Heart left ventricle (tissue), 16 donors: ENCODE measurements at regions not wholly inside any gene's neighbourhood (a gene's known extent, or its start where the extent isn't known, plus 50 kb on each side); places are given as distances from the start of the nearest gene placed in this dataset.

Source experiments
- ATAC-seq, 4 donors: fragments of 200-7000 bp; cut with Tn5 transposase; one replicate each; pipeline ENCODE4 v1.9.1; 2020 to 2022; ENCODE audit warnings: moderate library complexity in 4 of 4, mild to moderate bottlenecking in 3 of 4, moderate number of reproducible peaks in 1 of 4
- DNase-seq, 5 donors: peaks; one replicate each; pipeline ENCODE4 v3.0.0-alpha.2; 2020
- H3K27ac ChIP-seq, 12 donors: fragments of 200-600 bp; sonication (generic) in 4 of 12; one replicate each; pipeline versions ENCODE4 v1.5.0 to v1.8.0; 2016 to 2022; ENCODE audit warnings: mild to moderate bottlenecking in 2 of 12
- H3K27me3 ChIP-seq, 9 donors: fragments of 200-600 bp; sonication (generic) in 2 of 9; one replicate each; pipeline versions ENCODE4 v1.5.1 to v1.8.0; 2016 to 2022; ENCODE audit warnings: mild to moderate bottlenecking in 3 of 9
- H3K36me3 ChIP-seq, 9 donors: fragments of 200-600 bp; sonication (generic) in 2 of 9; one replicate each; pipeline versions ENCODE4 v1.5.0 to v1.8.0; 2018 to 2022; ENCODE audit warnings: mild to moderate bottlenecking in 2 of 9
- H3K4me1 ChIP-seq, 12 donors: fragments of 200-600 bp; sonication (generic) in 4 of 12; one replicate each; pipeline versions ENCODE4 v1.5.0 to v1.8.0; 2016 to 2022; ENCODE audit warnings: mild to moderate bottlenecking in 3 of 12
- H3K4me3 ChIP-seq, 12 donors: fragments of 200-600 bp; sonication (generic) in 4 of 12; one replicate each; pipeline versions ENCODE4 v1.5.0 to v1.8.0; 2017 to 2022; ENCODE audit warnings: mild to moderate bottlenecking in 9 of 12, moderate library complexity in 4 of 12
- H3K9me3 ChIP-seq, 12 donors: fragments of 200-600 bp; sonication (generic) in 4 of 12; one replicate each; pipeline versions ENCODE4 v1.5.0 to v1.8.0; 2016 to 2022; ENCODE audit warnings: mild to moderate bottlenecking in 1 of 12
- POLR2A ChIP-seq, 2 donors: fragments of 450-650 bp; IDR thresholded peaks; one replicate each; pipeline ENCODE4 v1.6.1; 2017; ENCODE audit warnings: antibody characterized with exemption in 2 of 2, mild to moderate bottlenecking in 2 of 2, moderate library complexity in 2 of 2
- WGBS, 4 donors: extraction: QIAGEN DNeasy Blood & Tissue Kit in 2 of 4; methylation state at CpG; one replicate each; pipeline versions ENCODE4 v1.1.5 to v1.1.7; 2013 to 2018; 5-methylcytosine and 5-hydroxymethylcytosine counted together
- intact Hi-C, 10 donors: fragments of 100-400 bp; cut with DNase I; formaldehyde crosslinking; loops; one replicate each; pipeline versions ENCODE4 v1.11.1 to v1.14.2; 2022
- TF ChIP-seq, protein P1 (sequence below), 12 donors: fragments of 200-600 bp; sonication (generic) in 4 of 12; IDR thresholded peaks; one replicate each; pipeline versions ENCODE4 v1.5.0 to v1.8.0; 2018 to 2022; ENCODE audit warnings: antibody characterized with exemption in 12 of 12, mild to moderate bottlenecking in 5 of 12
- donor health status: ischemic (EF 13 %, LVEDD 7.1; RV severe dilation, severe dysfunction).
- donor health status: healthy with polysubstance abuse.
- donor health status: DM: no; HTN: yes; CAD: no.
- donor health status: DM: no; HTN: no; CAD: no.
- donor health status: ischemic (EF 25% LVEDD 6.9; RV normal size, moderate dysfunction).
- donor health status: ischemic (EF 25% LVEDD 5.7; RV mildly dilated, moderate dysfunction).
- donor health status: healthy.
- donor health status: DM: yes; HTN: yes; CAD: no.
- donor health status: ischemic (EF 35%, LVEDD 5.7; RV mildly dilated, moderate dysfunction).
- donor health status: nonischemic (EF 11% LVEDD 7.7; RV severe dilation, severe dysfunction).
- donor health status: DM: yes; HTN: yes; CAD: no.
- donor health status: PGD.
- donor health status: ischemic (EF 29% LVEDD 5.4; RV normal size, mild dysfunction).
- donor health status: nonischemic (EF 23%, LVEDD 6.1; RV moderate dilation, normal function).

- no peaks in the 10 kb centered on the region for H3K27me3 ChIP-seq
- no peak for TF ChIP-seq POLR2A (IDR thresholded peaks at IDR 0.05)
- TF ChIP-seq, protein P1, sequence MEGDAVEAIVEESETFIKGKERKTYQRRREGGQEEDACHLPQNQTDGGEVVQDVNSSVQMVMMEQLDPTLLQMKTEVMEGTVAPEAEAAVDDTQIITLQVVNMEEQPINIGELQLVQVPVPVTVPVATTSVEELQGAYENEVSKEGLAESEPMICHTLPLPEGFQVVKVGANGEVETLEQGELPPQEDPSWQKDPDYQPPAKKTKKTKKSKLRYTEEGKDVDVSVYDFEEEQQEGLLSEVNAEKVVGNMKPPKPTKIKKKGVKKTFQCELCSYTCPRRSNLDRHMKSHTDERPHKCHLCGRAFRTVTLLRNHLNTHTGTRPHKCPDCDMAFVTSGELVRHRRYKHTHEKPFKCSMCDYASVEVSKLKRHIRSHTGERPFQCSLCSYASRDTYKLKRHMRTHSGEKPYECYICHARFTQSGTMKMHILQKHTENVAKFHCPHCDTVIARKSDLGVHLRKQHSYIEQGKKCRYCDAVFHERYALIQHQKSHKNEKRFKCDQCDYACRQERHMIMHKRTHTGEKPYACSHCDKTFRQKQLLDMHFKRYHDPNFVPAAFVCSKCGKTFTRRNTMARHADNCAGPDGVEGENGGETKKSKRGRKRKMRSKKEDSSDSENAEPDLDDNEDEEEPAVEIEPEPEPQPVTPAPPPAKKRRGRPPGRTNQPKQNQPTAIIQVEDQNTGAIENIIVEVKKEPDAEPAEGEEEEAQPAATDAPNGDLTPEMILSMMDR (IDR thresholded peaks at IDR 0.05): no peak
- 17 to 22% (median 17%) methylated on average over 2 of the region's 2 CpGs for WGBS, 4 donors
- peak overlapping the region in 11 of 12 donors; percentile 7 to 78 (median 52) for H3K27ac ChIP-seq
- ATAC-seq (peak; percentile 94 to 99 (median 96)), DNase-seq (peak in 3 of 5 donors; percentile 9 to 43 (median 25))
- H3K36me3 ChIP-seq: no peaks in the 10 kb centered on the region
- intact Hi-C loops: no loop called here
- peaks cover 0 to 9% (median 0%) of the 10 kb centered on the region in 12 donors for H3K4me1 ChIP-seq
- H3K9me3 ChIP-seq: peaks cover 0 to 20% (median 4%) of the 10 kb centered on the region in 12 donors
- no peak overlapping the region for H3K4me3 ChIP-seq
Measured at GRCh38 chr4:79083406-79084010, 144.3 kb upstream of the PAQR3 start.

DNA sequence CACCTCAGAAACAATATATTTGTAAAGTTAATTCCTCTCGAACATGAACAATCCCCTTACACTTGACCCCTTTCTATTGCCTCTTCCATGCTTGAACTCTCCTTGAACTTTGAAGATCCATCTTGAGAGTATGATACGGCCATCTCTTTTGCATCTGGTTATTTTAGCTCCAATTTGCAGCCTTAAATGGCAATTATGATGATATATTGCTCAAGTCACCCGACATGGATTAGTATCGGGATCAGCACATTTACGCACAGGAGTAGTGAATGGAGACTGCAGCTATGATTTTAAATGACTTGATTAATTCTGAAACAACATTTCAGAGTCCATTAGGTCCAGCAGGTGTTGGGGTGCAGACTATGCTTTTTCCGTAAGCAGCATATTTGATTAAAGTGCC lies 143.8 kb upstream of the PAQR3 start:
- 47 to 59% (median 49%) methylated on average over 6 of the region's 6 CpGs for WGBS, 4 donors
- ATAC-seq: peak in 1 of 4 donors; percentile 9

DNA sequence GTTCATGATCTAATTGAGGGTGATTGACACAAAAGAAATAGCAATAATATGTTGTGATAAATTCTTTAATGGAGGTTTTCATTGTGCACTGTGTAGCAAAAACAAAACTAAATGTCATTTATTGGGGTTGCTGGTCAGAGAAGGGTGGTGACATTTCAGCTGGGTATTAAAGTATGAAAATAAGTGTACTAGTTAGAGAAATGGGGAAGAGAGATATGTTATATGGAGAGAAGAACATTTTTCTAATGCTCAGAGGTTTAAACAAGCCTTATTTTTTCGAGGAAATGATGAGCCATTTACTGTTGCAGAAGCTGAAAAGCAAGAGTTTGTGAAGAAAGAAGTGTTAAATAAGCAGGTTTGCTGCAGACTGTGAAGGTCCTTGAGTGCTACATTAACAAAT lies 142.7 kb upstream of the PAQR3 start:
- no peak for ATAC-seq
- WGBS, 4 donors: 46 to 63% (median 58%) methylated on average over 1 of the region's 1 CpG
- H3K27ac ChIP-seq: peak overlapping the region in 1 of 12 donors; percentile 61

More for the DNA sequence above, 143.8 kb upstream of the PAQR3 start:
- H3K36me3 ChIP-seq: no peaks in the 10 kb centered on the region
- H3K27ac ChIP-seq: peak overlapping the region in 11 of 12 donors; percentile 7 to 78 (median 52)
- intact Hi-C loops: no loop called here
- no peak for DNase-seq
- no peaks in the 10 kb centered on the region for H3K27me3 ChIP-seq
- no peak overlapping the region for H3K4me3 ChIP-seq
- TF ChIP-seq POLR2A (IDR thresholded peaks at IDR 0.05): no peak
- TF ChIP-seq, protein P1 (IDR thresholded peaks at IDR 0.05): no peak
- peaks cover 0 to 21% (median 4%) of the 10 kb centered on the region in 12 donors for H3K9me3 ChIP-seq
- H3K4me1 ChIP-seq: peaks cover 0 to 14% (median 0%) of the 10 kb centered on the region in 12 donors

GRCh38 chr4:79078339-79078738 lies 139.1 kb upstream of the PAQR3 start:
- DNase-seq: peak in 1 of 5 donors; percentile 21
- TF ChIP-seq POLR2A (IDR thresholded peaks at IDR 0.05): no peak
- TF ChIP-seq, protein P1 (IDR thresholded peaks at IDR 0.05): no peak
- WGBS, 4 donors: 23 to 33% (median 30%) methylated on average over 1 of the region's 1 CpG
- Histone ChIP-seq H3K4me1 (peaks cover 0 to 14% (median 0%) of the 10 kb centered on the region in 12 donors), H3K27me3 (no peaks in the 10 kb centered on the region), H3K27ac (peak overlapping the region in 2 of 12 donors; percentile 5 to 61), H3K9me3 (peaks cover 0 to 64% (median 10%) of the 10 kb centered on the region in 12 donors), H3K4me3 (no peak overlapping the region), H3K36me3 (no peaks in the 10 kb centered on the region)
- intact Hi-C loops: no loop called here
- peak; percentile 22 to 78 (median 66) for ATAC-seq

More for the DNA sequence above, 142.7 kb upstream of the PAQR3 start:
- Histone ChIP-seq H3K4me3 (no peak overlapping the region), H3K4me1 (peaks cover 0 to 14% (median 0%) of the 10 kb centered on the region in 12 donors), H3K27me3 (no peaks in the 10 kb centered on the region), H3K9me3 (peaks cover 0 to 27% (median 4%) of the 10 kb centered on the region in 12 donors), H3K36me3 (no peaks in the 10 kb centered on the region)
- DNase-seq: no peak
- intact Hi-C loops: no loop called here
- TF ChIP-seq, protein P1 (IDR thresholded peaks at IDR 0.05): no peak
- no peak for TF ChIP-seq POLR2A (IDR thresholded peaks at IDR 0.05)
